GM18951 (cell line): ENCODE measurements at regions not wholly inside any gene's neighbourhood (a gene's known extent, or its start where the extent isn't known, plus 50 kb on each side); places are given as distances from the start of the nearest gene placed in this dataset.

Experiments used
- POLR2A ChIP-seq: IDR thresholded peaks from 4 replicates; pipeline ENCODE4 v1.6.1; 2011; ENCODE audit warnings: mild to moderate bottlenecking; ENCODE audit not compliant: insufficient read length, insufficient read depth; ENCODE audit errors: extremely low read depth
- in situ Hi-C: fragments of 300-500 bp; cut with MboI; formaldehyde crosslinking; loops from one replicate; pipeline ENCODE4 v1.12.0; 2022; ENCODE audit warnings: low sequenced_read_pairs, mixed read lengths, inconsistent platforms; ENCODE audit not compliant: unreplicated experiment

DNA sequence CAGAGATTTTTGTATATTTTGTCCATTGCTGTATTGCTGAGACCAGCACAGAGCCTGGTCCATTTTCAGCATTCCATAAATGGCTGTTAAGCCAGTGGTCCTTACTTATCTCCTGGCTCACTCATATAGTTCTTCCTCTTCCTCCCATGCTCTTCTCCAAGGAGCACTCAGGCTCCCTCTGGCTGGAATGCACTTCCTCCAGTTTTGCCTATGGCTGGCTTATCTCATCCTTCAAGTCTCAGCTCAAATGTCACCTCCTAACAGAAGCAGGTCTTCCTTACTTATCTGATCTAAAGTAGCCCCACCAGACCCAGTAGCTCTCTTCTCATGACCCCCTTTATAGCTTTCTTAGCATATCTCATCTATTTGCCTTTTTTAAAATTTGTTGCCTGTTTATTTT is 146.9 kb downstream of the SLC30A10 start:
- no peak for TF ChIP-seq POLR2A

DNA sequence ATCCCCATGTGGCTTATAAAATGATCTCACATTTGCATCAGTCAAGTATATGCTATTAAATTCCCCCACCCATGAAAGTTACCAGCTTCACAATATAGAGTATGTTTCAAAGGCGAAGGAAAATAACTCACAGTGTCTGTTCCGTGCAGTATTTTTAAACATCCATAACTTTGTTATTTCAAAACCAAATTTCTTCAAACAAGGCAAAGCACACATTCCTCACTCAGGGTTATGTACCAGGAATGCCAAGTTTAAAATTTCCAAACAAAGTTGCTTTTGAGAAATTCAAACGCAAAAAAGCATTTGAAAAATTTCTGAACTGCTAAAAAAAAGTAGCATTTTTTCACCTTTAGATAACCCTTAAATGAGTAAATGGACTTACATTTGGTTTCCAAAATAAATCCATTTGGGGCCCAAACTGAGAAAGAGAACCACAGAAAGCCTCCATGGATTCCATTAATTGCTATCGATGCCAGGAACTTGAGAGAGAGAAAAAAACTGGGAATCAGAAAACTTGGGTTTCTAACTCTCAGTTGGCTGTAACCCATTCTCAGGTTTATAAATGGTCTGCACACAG is 149.5 kb downstream of the SLC30A10 start:
- in situ Hi-C loops: no loop called here
- no peak for TF ChIP-seq POLR2A

More for the DNA sequence above, 146.9 kb downstream of the SLC30A10 start:
- in situ Hi-C loops: no loop called here

DNA sequence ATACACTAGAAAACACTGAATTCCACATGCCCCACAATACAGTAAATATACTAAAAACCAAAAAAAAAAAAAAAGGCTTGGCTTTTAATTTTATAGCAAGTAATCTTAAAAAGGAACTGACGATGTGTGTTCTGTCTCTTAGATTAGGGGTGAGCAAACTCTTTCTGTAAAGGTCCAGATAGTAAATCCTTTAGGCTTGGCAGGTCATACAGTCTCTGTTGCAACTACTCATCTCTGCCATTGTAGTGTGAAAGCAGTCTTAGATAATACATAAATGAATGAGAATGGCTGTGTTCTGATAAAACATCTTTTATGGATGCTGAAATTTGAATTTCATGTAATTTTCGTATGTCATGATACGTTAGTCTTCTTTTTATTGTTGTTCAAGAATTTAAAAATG is 150.2 kb downstream of the SLC30A10 start:
- TF ChIP-seq POLR2A: no peak
- in situ Hi-C loops: no loop called here

DNA sequence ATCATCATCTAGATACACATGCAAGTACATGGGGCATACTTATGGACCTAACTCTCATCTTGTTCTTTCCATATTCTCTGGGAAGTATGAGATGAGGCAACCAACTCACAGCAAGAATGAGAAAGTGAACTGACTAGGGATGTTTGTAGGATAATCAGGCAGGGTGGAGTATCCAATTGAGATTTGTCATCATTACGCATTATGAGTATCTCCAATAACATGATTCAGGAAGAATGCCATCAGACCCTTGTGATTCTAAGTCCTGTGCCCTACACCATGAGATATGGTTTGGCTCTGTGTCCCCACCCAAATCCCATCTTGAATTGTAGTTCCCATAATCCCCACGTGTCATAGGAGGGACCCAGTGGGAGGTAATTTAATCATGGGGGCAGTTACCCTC is 154.0 kb downstream of the SLC30A10 start:
- no peak for TF ChIP-seq POLR2A
- in situ Hi-C loops: no loop called here

DNA sequence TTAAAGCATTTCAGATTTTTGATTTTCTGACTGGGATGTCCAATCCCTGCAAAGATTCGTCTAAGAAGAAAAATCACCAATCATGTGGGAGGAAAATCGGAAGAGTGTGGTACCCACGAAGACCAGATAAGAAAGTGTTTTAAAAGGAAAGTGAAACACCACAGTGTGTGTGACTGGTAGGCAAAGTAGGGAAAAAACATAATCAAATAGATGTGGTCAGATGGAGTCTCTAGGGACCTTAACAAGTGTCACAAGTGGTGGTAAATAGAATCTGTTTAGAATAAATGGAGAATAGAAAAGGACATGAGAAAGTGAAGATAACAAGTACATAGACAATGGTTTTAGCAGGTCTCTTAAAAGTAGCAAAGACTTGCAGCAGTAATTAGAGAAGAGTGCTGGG is 154.6 kb downstream of the SLC30A10 start:
- in situ Hi-C loops: no loop called here
- no peak for TF ChIP-seq POLR2A

DNA sequence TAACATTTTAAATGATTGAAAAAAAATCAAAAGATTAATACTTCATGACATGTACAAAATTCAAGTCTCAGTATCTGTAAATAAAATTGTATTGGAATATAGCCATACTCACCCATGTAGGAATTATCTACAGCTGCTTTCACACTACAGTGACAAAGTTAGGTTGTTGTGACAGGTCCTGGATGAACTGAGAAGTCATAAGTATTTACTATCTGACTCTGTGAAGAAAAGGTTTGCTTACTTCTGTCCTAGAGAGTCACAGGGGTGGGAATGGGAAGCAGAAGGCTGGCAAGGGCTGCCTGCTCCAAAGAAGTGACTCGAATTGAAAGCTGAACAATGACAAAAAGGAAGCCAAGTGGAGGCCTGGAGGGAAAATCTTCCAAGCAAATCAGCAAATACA is 155.2 kb downstream of the SLC30A10 start:
- in situ Hi-C loops: no loop called here
- no peak for TF ChIP-seq POLR2A

DNA sequence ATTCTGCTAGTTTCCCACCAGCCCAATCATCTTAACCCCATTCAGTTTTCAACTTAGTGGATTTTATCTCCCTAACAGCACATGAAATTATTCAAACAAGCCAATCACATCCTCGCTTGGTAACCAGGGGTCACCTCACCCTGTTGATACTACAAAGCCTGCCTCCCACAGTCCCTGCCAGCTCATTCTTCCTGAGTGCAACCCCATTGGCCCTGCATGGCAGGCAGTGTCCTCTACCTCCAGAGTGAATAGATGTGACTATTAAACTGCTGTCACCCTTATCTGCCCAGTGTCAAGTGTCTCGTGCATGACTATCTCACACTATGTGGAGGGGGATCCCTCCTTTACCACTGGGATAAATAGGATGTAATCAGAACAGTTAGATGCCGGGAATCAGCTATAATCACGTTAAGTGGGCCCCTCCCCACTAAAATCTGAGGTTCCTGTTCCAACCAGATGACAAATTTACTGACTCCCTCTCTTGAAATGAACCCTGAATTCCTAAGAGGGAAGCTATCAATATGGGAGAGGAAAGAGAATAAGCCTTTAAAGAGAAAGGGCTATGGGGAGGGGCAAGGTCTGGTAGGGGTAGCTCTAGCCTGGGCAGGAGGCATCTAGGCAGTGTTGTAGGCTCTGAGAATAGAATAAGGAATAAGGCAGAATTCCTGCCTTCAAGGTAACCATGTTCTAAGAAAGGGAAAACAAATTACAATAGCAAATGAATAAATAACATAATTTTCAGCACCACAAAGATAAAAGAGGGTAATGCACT is 155.9 kb downstream of the SLC30A10 start:
- no peak for TF ChIP-seq POLR2A
- in situ Hi-C loops: no loop called here

DNA sequence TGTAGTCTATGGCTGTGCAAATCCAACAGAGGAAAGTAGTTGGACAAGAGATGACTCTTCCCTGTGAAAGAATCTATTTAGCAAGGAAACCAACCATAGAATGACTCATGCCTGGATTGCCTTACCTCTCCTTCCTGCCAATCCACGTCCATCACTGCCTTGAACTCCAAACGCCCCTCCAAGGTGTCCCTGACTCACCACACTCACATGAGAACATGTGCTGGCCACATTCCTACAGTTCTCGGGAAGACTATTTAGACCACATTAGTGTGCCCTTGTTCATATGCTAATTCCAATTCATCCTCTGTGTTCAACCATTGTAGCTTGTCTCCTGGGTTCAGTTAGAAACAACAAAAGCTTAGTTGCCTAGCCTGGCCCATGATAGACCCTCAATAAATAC is 157.3 kb downstream of the SLC30A10 start:
- no peak for TF ChIP-seq POLR2A
- in situ Hi-C loops: no loop called here

DNA sequence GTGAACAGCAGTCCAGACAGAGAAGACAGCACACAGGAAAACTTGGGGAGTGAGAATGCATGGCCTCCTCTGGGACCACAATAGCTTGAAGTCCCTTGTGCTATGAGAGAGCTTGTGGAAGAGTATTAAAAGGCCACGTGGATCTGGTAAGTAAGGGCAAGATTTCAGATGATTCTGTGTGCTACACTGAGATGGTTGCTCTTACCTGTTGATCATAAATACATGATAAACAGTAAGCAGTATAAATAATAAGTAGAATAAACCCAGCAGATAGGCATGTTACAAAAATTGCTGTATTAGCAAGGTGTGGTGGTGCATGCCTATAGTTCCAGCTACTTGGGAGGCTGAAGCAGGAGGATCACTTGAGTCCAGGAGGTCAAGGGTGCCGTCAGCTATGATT is 150.4 kb upstream of the ZC3H11B start:
- TF ChIP-seq POLR2A: no peak
- in situ Hi-C loops: no loop called here

DNA sequence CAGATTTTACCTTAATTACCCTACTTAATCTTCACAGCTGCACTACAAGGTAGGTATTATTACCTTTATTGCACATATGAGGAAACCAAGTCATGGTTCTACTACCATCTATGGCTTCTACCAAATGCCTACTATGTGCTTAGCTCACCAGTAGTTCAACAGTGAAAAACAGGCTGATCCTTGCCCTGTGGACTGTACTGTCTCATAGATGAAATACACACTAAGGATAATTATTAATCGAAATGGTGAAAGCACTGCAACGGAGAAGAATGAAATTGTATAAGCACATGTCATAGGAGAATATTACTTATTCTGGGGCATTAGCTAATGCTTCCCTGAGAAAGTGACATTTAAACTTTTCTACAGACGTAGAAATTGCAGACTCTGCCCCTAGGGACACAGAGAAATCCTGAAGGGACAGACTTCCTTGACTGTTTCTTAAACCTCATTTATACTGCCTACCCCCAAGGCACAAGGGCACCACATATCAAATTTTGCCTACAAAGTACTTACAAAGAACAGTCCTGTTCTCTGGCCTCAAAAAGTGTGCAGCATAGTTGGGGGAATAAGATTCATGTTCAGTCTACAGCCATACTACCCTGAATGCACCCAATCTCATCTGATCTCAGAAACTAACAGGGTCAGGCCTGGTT is 148.4 kb upstream of the ZC3H11B start:
- in situ Hi-C loops: no loop called here
- no peak for TF ChIP-seq POLR2A

DNA sequence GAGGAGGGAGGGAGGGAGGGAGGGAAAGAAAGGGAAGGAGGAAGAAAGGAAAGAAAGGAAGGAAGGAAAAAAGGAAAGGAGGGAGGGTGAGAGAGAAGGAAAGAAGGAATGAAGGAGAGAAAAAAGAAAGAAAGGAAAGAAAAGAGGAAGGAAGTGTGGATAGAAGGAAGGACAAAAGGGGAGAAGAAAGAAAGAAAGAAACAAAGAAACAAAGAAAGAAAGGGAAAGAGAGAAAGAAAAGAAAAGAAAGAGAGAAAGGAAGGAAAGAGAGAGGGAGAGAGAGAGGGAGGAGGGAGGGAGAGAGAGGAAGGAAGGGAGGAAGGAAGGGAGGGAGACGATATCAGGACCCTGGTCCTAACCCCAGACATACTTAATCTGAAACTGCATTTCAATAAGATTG is 146.2 kb upstream of the ZC3H11B start:
- in situ Hi-C loops: no loop called here
- TF ChIP-seq POLR2A: no peak

DNA sequence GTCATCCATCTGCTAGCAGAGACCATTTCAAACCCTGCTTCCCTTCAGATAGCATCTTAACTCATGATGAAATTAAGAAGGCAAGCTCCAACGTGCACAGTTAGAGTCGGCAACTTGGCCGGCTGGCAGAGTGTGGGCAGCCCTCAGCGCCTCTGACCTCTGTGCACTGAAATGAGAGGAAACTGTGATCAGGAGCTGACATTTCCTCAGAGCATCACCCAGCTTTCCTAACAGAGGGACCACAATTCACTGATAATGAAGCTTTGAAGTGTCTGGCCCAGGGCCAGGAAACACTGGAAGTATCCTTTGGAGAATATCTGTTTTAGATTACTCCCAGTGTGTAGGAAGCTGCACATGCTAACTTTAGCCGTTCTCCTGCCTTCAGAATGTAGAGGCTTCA is 145.0 kb upstream of the ZC3H11B start:
- TF ChIP-seq POLR2A: no peak
- in situ Hi-C loops: no loop called here

DNA sequence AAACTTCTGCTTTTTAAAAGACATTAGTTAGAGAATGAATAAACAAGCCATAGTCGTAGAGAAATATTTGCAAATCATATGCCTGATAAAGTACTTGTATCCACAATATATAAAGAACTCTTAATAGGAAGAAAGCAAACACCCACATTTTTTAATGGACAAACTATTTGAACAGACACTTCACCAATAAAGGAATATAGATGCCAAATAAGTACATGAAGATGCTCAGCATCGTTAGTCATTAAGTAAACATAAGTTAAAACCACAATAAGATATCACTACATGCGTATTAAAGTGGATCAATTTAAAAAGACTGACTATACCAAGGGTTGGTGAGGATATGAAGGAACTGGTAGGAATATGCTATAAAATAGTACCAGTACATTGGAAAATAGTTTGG is 142.3 kb upstream of the ZC3H11B start:
- in situ Hi-C loops: no loop called here

DNA sequence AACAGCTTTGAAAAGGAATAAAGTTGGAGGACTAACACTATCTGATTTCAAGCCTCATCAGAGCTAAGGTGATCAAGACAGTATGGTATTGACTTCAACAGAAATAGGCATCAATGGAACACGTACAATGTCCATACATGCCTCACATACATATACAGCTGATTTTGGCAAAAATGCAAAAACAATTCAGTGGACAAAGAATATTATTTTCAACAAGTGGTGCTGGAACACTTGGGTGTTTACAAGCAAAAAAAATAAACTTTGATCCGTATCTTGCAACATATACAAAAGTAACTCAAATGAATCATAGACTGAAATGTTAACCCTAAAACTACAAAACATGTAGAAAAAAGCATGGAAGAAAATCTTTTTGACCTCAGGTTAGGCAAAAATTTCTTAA is 141.9 kb upstream of the ZC3H11B start:
- no peak for TF ChIP-seq POLR2A
- in situ Hi-C loops: no loop called here

More for the DNA sequence above, 142.3 kb upstream of the ZC3H11B start:
- no peak for TF ChIP-seq POLR2A
